ENCODE measurements at regions not wholly inside any gene's neighbourhood (a gene's known extent, or its start where the extent isn't known, plus 50 kb on each side); places are given as distances from the start of the nearest gene placed in this dataset.
"Not testable (repeated sequence)": the region's sequence is repeated elsewhere in the genome, so short reads cannot be mapped to it uniquely, and the experiment has no call there.

GRCh38 chr14:104250175-104250574 is 111.8 kb downstream of the KIF26A start:
- no peak for DNase-seq

- no peak for DNase-seq
Measured at GRCh38 chr14:104252256-104253215, 114.1 kb downstream of the KIF26A start.

GRCh38 chr14:104253223-104253822 is 114.9 kb downstream of the KIF26A start:
- DNase-seq, result no peak

GRCh38 chr14:104253901-104254353 is 115.5 kb downstream of the KIF26A start:
- DNase-seq, result no peak

GRCh38 chr14:104254735-104255400 is 116.5 kb downstream of the KIF26A start:
- no peak for DNase-seq

- DNase-seq, result no peak
Measured at GRCh38 chr14:104256025-104256424, 117.6 kb downstream of the KIF26A start.

- DNase-seq, result no peak
Measured at GRCh38 chr14:104262515-104263514, 124.4 kb downstream of the KIF26A start.

GRCh38 chr14:104263675-104264358 is 125.4 kb downstream of the KIF26A start:
- no peak for DNase-seq

GRCh38 chr14:104264495-104265265 is 126.3 kb downstream of the KIF26A start:
- DNase-seq, result no peak

- no peak for DNase-seq
Measured at GRCh38 chr14:104265918-104266630, 127.7 kb downstream of the KIF26A start.

- no peak for DNase-seq
Measured at GRCh38 chr14:104266631-104267575, 128.5 kb downstream of the KIF26A start.

- no peak for DNase-seq
Measured at GRCh38 chr14:104267895-104268294, 129.5 kb downstream of the KIF26A start.

- no peak for DNase-seq
Measured at GRCh38 chr14:104268295-104268694, 129.9 kb downstream of the KIF26A start.

- no peak for DNase-seq
Measured at GRCh38 chr14:104268725-104269436, 130.5 kb downstream of the KIF26A start.

- DNase-seq, result not testable (repeated sequence)
Measured at GRCh38 chr14:104269511-104270241, 131.3 kb downstream of the KIF26A start.

- DNase-seq, result no peak
Measured at GRCh38 chr14:104271391-104271790, 133.0 kb downstream of the KIF26A start.

GRCh38 chr14:104274806-104275205 is 136.4 kb downstream of the KIF26A start:
- DNase-seq, result no peak

Data from activated naive CD4-positive, alpha-beta T cell treated with Interleukin-2 at 50 U/mL for 16 hours (primary cell).